T-helper 1 cell treated with Interleukin-12 subunit alpha and Interleukin-12 subunit beta and Interleukin-4 antibody, amounts not matched to agents 30 ng/mL and 1 ng/mL, for 36 hours (primary cell): ENCODE measurements at regions not wholly inside any gene's neighbourhood (a gene's known extent, or its start where the extent isn't known, plus 50 kb on each side); places are given as distances from the start of the nearest gene placed in this dataset.
"Not testable (repeated sequence)": the region's sequence is repeated elsewhere in the genome, so short reads cannot be mapped to it uniquely, and the experiment has no call there.

Source experiments
- intact Hi-C: fragments of 100-400 bp; cut with micrococcal nuclease; formaldehyde crosslinking; loops from one replicate; pipeline ENCODE4 v1.15.1; 2024

- intact Hi-C loops = no loop called here
These were observed 1198.1 kb downstream of the UQCRFS1 start for GRCh38 chr19:28014615-28015405.

- intact Hi-C loops = no loop called here
These were observed 1200.6 kb downstream of the UQCRFS1 start for GRCh38 chr19:28012361-28012760.

- intact Hi-C loops = no loop called here
These were observed 1202.3 kb downstream of the UQCRFS1 start for GRCh38 chr19:28010656-28011055.

- intact Hi-C loops = no loop called here
These were observed 1203.3 kb downstream of the UQCRFS1 start for GRCh38 chr19:28009696-28010095.

GRCh38 chr19:28008695-28009094 lies 1204.3 kb downstream of the UQCRFS1 start:
- intact Hi-C loops = no loop called here

- intact Hi-C loops = no loop called here
These were observed 1209.4 kb downstream of the UQCRFS1 start for GRCh38 chr19:28003543-28003942.

- intact Hi-C loops = no loop called here
These were observed 1215.9 kb downstream of the UQCRFS1 start for GRCh38 chr19:27997069-27997468.

GRCh38 chr19:27993619-27994570 lies 1219.1 kb downstream of the UQCRFS1 start:
- intact Hi-C loops = no loop called here

- intact Hi-C loops = no loop called here
These were observed 1226.7 kb downstream of the UQCRFS1 start for GRCh38 chr19:27986299-27986698.

- intact Hi-C loops = loop anchor here (2.0 kb wide), 3 partner anchors 349 to 903 kb away; no protein-coding TSS in a partner anchor
These were observed 1237.4 kb downstream of the UQCRFS1 start for GRCh38 chr19:27975419-27976005.

- intact Hi-C loops = loop anchor here (2.0 kb wide), 3 partner anchors 351 to 905 kb away; no protein-coding TSS in a partner anchor
These were observed 1238.9 kb downstream of the UQCRFS1 start for GRCh38 chr19:27974082-27974513.

- intact Hi-C loops = no loop called here
These were observed 1240.5 kb downstream of the UQCRFS1 start for GRCh38 chr19:27972291-27973040.

- intact Hi-C loops = no loop called here
These were observed 1241.1 kb downstream of the UQCRFS1 start for GRCh38 chr19:27971869-27972268.

- intact Hi-C loops = no loop called here
These were observed 1241.9 kb downstream of the UQCRFS1 start for GRCh38 chr19:27971071-27971470.

GRCh38 chr19:27966390-27966816 lies 1246.5 kb downstream of the UQCRFS1 start:
- intact Hi-C loops = loop anchor here (1.0 to 10.0 kb wide), 5 partner anchors 278 to 771 kb away; no protein-coding TSS in a partner anchor

GRCh38 chr19:27964185-27964584 lies 1248.8 kb downstream of the UQCRFS1 start:
- intact Hi-C loops = loop anchor here (10.0 kb wide), 1 partner anchor 281 kb away; no protein-coding TSS in a partner anchor

GRCh38 chr19:27962264-27962663 lies 1250.7 kb downstream of the UQCRFS1 start:
- intact Hi-C loops = loop anchor here (10.0 kb wide), 1 partner anchor 283 kb away; no protein-coding TSS in a partner anchor

GRCh38 chr19:27955485-27956480 lies 1257.2 kb downstream of the UQCRFS1 start:
- intact Hi-C loops = no loop called here

GRCh38 chr19:27942607-27943006 lies 1270.3 kb downstream of the UQCRFS1 start:
- intact Hi-C loops = not testable (repeated sequence)
